Stimulated activated CD4-positive, alpha-beta T cell treated with anti-CD3 and anti-CD28 coated beads, TNF-alpha, amount 100 ng/mL, for 1 hour (primary cell): ENCODE measurements at regions not wholly inside any gene's neighbourhood (a gene's known extent, or its start where the extent isn't known, plus 50 kb on each side); places are given as distances from the start of the nearest gene placed in this dataset.

ENCODE experiments used
- DNase-seq, 3 donors: peaks; one replicate each; pipeline ENCODE4 v3.0.0-alpha.2; 2020; ENCODE audit warnings: low read depth in 3 of 3, low spot score in 1 of 3

GRCh38 chr3:59308684-59309083 lies 258.9 kb upstream of the CFAP20DC start:
- DNase-seq, result no peak

GRCh38 chr3:59308001-59308400 lies 258.2 kb upstream of the CFAP20DC start:
- DNase-seq, result no peak

- DNase-seq, result no peak
Observed at GRCh38 chr3:59306436-59306835, 256.6 kb upstream of the CFAP20DC start.

- no peak for DNase-seq
Observed at GRCh38 chr3:59304296-59304695, 254.5 kb upstream of the CFAP20DC start.

GRCh38 chr3:59303452-59303851 lies 253.6 kb upstream of the CFAP20DC start:
- no peak for DNase-seq

- DNase-seq, result no peak
Observed at GRCh38 chr3:59302442-59302841, 252.6 kb upstream of the CFAP20DC start.

GRCh38 chr3:59300733-59301132 lies 250.9 kb upstream of the CFAP20DC start:
- DNase-seq, result no peak

- DNase-seq, result no peak
Observed at GRCh38 chr3:59299561-59299960, 249.7 kb upstream of the CFAP20DC start.

GRCh38 chr3:59290358-59290757 lies 240.5 kb upstream of the CFAP20DC start:
- DNase-seq, result no peak

GRCh38 chr3:59289831-59290230 lies 240.0 kb upstream of the CFAP20DC start:
- no peak for DNase-seq

GRCh38 chr3:59288951-59289350 lies 239.1 kb upstream of the CFAP20DC start:
- DNase-seq, result no peak

- DNase-seq, result no peak
Observed at GRCh38 chr3:59286791-59287531, 237.1 kb upstream of the CFAP20DC start.

GRCh38 chr3:59285560-59285959 lies 235.7 kb upstream of the CFAP20DC start:
- no peak for DNase-seq

GRCh38 chr3:59284926-59285325 lies 235.1 kb upstream of the CFAP20DC start:
- no peak for DNase-seq

- no peak for DNase-seq
Observed at GRCh38 chr3:59280113-59280512, 230.3 kb upstream of the CFAP20DC start.

- DNase-seq, result no peak
Observed at GRCh38 chr3:59277816-59278215, 228.0 kb upstream of the CFAP20DC start.

- no peak for DNase-seq
Observed at GRCh38 chr3:59277201-59277600, 227.4 kb upstream of the CFAP20DC start.

GRCh38 chr3:59273976-59274375 lies 224.2 kb upstream of the CFAP20DC start:
- DNase-seq, result no peak

GRCh38 chr3:59271971-59272370 lies 222.1 kb upstream of the CFAP20DC start:
- DNase-seq, result no peak

GRCh38 chr3:59270921-59271320 lies 221.1 kb upstream of the CFAP20DC start:
- DNase-seq, result no peak

GRCh38 chr3:59270209-59270608 lies 220.4 kb upstream of the CFAP20DC start:
- DNase-seq, result no peak

- no peak for DNase-seq
Observed at GRCh38 chr3:59268170-59268569, 218.3 kb upstream of the CFAP20DC start.

- no peak for DNase-seq
Observed at GRCh38 chr3:59267021-59267420, 217.2 kb upstream of the CFAP20DC start.
